Activated CD4-positive, CD25-positive, alpha-beta regulatory T cell treated with anti-CD3 and anti-CD28 coated beads, Interleukin-2, amount 50 U/mL, for 72 hours (primary cell): ENCODE measurements at regions not wholly inside any gene's neighbourhood (a gene's known extent, or its start where the extent isn't known, plus 50 kb on each side); places are given as distances from the start of the nearest gene placed in this dataset.
"Not testable (repeated sequence)": the region's sequence is repeated elsewhere in the genome, so short reads cannot be mapped to it uniquely, and the experiment has no call there.

Source experiments
- DNase-seq: peaks from one replicate; pipeline ENCODE4 v3.0.0; 2021

DNA sequence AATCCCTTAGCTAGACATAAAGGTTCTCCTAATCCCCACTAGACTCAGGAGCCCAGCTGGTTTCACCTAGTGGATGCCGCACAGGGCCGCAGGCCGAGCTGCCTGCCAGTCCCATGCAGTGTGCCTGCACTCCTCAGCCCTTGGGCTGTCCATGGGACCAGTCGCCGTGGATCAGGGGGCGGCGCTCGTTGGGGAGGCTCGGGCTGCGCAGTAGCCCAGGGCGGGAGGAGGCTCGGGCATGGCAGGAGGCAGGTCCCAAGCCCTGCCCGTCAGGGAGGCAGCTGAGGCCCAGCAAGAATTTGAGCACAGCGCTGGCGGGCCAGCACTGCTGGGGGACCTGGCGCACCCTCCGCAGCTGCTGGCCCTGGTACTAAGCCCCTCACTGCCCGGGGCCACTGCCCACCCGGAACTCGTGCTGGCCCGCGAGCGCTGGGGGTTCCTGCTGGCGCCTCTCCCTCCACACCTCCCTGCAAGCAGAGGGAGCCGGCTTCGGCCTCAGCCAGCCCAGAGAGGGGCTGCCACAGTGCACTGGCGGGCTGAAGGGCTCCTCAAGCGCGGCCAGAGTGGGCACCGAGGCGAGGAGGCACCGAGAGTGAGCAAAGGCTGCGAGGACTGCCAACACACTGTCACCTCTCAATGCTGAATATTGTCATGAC, 307.8 kb downstream of the C6orf118 start:
- no peak for DNase-seq

DNA sequence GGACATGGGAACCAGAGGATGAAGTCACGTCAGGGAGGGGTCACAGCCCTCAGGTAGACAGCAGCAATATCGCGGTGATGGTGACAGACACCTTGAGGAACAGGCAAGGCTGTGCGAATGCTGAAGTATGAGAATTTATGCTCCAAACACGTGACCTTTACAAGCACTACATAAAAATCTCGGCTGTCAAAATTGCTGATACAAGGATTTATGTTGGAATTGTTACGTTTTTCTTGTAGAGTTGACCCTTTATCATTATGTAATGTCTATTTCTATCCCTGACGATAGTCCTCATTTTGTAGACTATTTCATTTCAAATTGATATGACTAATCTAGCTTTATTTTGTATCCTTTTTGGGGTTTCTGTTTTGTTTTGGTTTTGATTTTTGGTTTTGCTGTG, 311.1 kb downstream of the C6orf118 start:
- DNase-seq = no peak

- DNase-seq = no peak
These were observed 312.6 kb downstream of the C6orf118 start for GRCh38 chr6:164996838-164997237.

DNA sequence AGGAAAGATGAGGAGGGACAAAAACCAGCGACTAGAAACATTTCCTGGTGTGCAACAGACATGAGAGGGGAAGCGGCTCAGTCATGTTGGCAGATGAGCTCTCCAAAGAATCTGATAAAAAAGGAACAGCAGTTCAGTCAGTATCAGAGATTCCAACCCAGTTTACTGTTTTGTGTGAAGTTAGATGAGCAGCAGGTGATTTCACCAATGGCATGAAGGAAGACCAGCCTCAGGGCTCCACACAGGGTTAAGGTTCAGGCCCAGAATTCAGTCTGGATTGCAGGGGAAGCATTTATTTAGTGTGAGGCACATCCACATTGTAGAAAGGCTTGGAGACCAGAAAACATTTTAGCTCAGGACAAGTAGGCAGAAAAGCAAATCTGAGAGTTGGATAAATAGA, 317.8 kb downstream of the C6orf118 start:
- DNase-seq = no peak

- DNase-seq = no peak
These were observed 318.5 kb downstream of the C6orf118 start for GRCh38 chr6:164990901-164991300.

- DNase-seq = no peak
These were observed 327.0 kb downstream of the C6orf118 start for GRCh38 chr6:164982389-164982788.

- no peak for DNase-seq
These were observed 342.3 kb downstream of the C6orf118 start for GRCh38 chr6:164967102-164967501.

DNA sequence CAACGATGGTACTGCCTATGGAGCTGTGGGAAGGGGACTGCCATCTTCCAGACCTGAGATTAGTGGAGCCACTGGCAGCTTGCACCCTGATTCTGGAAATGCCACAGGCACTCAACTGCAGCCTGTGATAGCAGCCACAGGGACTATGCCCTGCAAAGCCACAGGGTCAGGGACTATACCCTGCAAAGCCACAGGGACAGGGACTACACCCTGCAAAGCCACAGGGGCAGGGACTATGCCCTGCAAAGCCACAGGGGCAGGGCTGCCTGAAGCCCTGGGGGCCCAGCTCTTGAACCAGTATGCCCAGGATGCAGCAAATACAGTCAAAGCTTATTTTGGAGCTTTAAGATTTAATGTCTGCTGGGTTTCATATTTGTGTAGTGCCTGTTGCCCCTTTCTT, 346.6 kb downstream of the C6orf118 start:
- no peak for DNase-seq

DNA sequence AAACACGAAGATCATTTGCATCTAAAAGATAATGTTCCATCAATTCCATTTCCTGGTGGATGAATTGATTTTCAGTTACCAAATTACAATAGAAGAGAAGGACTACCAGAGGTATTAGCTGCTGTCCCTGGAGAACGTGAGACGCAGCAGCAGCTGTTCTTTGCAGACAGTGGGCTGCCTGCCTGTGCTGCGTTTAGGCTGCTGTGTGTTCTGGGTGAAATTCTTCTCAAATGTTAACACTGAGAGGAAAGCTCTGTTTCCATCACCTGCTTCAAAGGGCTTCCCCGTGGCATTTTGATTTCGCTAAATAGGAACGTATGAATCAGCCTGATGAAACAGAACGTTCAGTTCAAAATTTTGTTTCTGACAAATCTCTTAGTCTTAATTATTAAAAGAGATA, 362.2 kb downstream of the C6orf118 start:
- no peak for DNase-seq

- DNase-seq = no peak
These were observed 367.1 kb downstream of the C6orf118 start for GRCh38 chr6:164942271-164942670.

DNA sequence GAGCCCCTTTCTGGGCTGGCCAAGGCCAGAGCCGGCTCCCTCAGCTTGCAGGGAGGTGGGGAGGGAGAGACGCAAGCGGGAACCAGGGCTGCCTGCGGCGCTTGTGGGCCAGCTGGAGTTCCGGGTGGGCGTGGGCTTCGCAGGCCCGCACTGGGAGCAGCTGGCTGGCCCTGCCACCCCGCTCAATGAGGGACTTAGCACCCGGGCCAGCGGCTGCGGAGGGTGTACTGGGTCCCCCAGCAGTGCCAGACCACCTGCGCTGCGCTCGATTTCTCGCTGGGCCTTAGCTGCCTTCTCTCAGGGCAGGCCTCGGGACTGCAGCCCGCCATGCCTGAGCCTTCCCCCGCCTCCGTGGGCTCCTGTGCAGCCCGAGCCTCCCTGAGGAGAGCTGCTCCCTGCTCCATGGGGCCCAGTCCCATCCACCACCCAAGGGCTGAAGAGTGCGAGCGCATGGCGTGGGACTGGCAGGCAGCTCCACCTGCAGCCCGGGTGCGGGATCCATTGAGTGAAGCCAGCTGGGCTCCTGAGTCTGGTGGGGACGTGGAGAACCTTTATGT, 376.1 kb downstream of the C6orf118 start:
- not testable (repeated sequence) for DNase-seq

DNA sequence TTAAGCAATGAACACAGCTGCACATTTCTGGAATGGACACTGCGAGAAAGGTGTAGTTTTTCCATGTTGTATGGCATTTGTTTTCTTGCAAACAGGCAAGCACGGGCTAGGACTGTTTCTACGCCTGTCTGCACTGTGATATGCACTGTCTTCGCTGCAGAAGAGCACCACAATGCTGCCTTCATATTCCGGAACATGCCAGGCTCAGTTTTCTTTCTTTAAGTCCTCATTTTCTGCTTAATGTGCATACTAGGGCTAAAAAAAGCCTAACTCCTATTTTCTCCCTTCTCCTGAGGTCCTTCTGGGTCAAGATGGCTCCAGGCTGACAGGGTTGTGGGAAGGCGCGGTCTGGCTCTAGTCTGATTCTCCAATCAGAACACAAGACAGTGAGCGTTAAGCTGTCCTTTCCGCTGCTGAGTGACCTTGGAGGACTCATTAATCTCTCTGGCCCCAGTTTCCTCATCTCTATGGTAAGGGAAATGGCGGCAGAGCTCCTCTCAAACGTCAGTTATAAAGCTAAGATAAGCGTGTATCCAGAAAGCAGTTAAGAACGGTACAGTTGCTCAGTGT, 379.9 kb downstream of the C6orf118 start:
- DNase-seq = no peak

GRCh38 chr6:164928728-164929407, 380.5 kb downstream of the C6orf118 start:
- DNase-seq = no peak

GRCh38 chr6:164928057-164928727, 381.2 kb downstream of the C6orf118 start:
- no peak for DNase-seq

GRCh38 chr6:164927288-164928056, 381.9 kb downstream of the C6orf118 start:
- DNase-seq = peak; percentile 60

GRCh38 chr6:164926686-164927085, 382.7 kb downstream of the C6orf118 start:
- no peak for DNase-seq

- DNase-seq = no peak
These were observed 383.5 kb downstream of the C6orf118 start for GRCh38 chr6:164925681-164926530.

DNA sequence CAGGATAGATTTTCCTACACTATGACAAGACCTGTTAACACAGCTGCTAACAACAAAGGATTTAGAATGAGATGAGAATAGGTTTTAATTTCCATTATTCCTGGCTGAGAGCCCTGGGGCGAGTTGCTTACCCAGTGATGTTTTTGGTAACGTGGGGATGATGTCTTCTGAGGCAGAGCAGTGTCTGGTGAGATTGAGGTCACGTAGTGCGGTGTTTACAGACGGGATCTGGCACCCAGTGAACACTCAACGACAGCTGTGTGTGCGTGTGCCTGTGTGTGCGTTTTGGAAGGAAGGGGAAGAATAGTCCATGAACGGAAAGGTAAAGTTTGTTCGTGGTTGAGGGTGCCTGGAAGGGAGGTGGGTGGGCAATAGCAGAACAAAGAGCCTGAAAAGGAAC, 384.7 kb downstream of the C6orf118 start:
- no peak for DNase-seq

DNA sequence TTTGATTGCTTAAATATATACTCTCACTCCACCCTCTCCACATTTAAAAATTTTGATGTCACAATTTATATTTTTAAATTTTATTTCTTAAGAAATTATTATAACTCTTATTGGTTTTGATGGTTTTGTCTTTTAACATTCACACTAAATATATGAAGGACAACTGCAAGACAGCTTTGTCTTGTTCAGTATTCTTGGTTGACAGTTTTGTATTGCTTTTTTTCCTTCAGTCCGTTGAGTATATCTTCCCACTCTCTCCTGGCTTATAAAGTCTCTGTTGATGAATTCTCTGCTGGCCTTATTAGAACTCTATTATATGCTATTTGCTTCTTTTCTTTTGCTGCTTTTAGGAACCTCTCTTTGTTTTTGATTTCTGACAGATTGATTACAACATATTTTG, 392.2 kb downstream of the C6orf118 start:
- no peak for DNase-seq

- DNase-seq = no peak
These were observed 393.3 kb downstream of the C6orf118 start for GRCh38 chr6:164916087-164916486.

- no peak for DNase-seq
These were observed 397.4 kb downstream of the C6orf118 start for GRCh38 chr6:164911873-164912580.
